Keratinocyte (primary cell): ENCODE measurements at regions not wholly inside any gene's neighbourhood (a gene's known extent, or its start where the extent isn't known, plus 50 kb on each side); places are given as distances from the start of the nearest gene placed in this dataset.

ENCODE experiments used
- DNase-seq: peaks from one replicate; pipeline ENCODE4 v3.0.0-alpha.2; 2011; ENCODE audit warnings: low read depth, missing footprints, low spot score
- FAIRE-seq: peaks from 2 replicates; lab custom pipeline; 2011; peaks lifted over from hg19 to GRCh38; lab: Jason Lieb, UNC
- H2AFZ ChIP-seq: 2 replicates; pipeline ENCODE4 v1.6.0; 2012; ENCODE audit warnings: low read length, control low read depth, inconsistent platforms; ENCODE audit not compliant: control insufficient read depth
- H3K27ac ChIP-seq: 2 replicates; pipeline ENCODE4 v1.5.1; 2011; ENCODE audit warnings: low read length; ENCODE audit not compliant: control insufficient read depth, insufficient read depth
- H3K27me3 ChIP-seq: 3 replicates; pipeline ENCODE4 v1.6.0; 2011; ENCODE audit warnings: low read length; ENCODE audit not compliant: control insufficient read depth, insufficient read depth; ENCODE audit errors: extremely low read depth
- H3K36me3 ChIP-seq, 2 experiments: 2 replicates in 1 of 2; 3 replicates in 1 of 2; pipeline ENCODE4 v1.5.1; 2011; ENCODE audit warnings: low read length in 2 of 2, mild to moderate bottlenecking in 1 of 2; ENCODE audit not compliant: control insufficient read depth in 2 of 2, insufficient read depth in 2 of 2; ENCODE audit errors: extremely low read depth in 1 of 2
- H3K4me1 ChIP-seq: 3 replicates; pipeline ENCODE4 v1.5.1; 2011; ENCODE audit warnings: low read length; ENCODE audit not compliant: control insufficient read depth, insufficient read depth; ENCODE audit errors: extremely low read depth
- H3K4me2 ChIP-seq: 3 replicates; pipeline ENCODE4 v1.6.0; 2011; ENCODE audit warnings: low read depth, low read length; ENCODE audit not compliant: control insufficient read depth, insufficient read depth; ENCODE audit errors: extremely low read depth
- H3K4me3 ChIP-seq, 3 experiments: fragments of 200-600 bp in 1 of 3; sonication (generic) in 1 of 3; 2 replicates in 2 of 3; 3 replicates in 1 of 3; pipeline ENCODE4 v1.5.1; 2011 to 2016; ENCODE audit warnings: low read length in 3 of 3, mild to moderate bottlenecking in 3 of 3, control low read depth in 2 of 3, inconsistent platforms in 1 of 3, low read depth in 1 of 3, mixed read lengths in 1 of 3, mixed run types in 1 of 3, moderate library complexity in 1 of 3; ENCODE audit not compliant: control insufficient read depth in 2 of 3, insufficient read depth in 2 of 3; ENCODE audit errors: extremely low read depth in 1 of 3
- H3K79me2 ChIP-seq: 2 replicates; pipeline ENCODE4 v1.6.0; 2012; ENCODE audit warnings: low read length; ENCODE audit not compliant: control insufficient read depth, insufficient read depth
- H3K9ac ChIP-seq: 3 replicates; pipeline ENCODE4 v1.6.0; 2011; ENCODE audit warnings: low read length; ENCODE audit not compliant: control insufficient read depth, insufficient read depth; ENCODE audit errors: extremely low read depth
- H3K9me1 ChIP-seq: 3 replicates; pipeline ENCODE4 v1.6.0; 2011; ENCODE audit warnings: low read length; ENCODE audit not compliant: control insufficient read depth, insufficient read depth; ENCODE audit errors: extremely low read depth
- H3K9me3 ChIP-seq: 2 replicates; pipeline ENCODE4 v1.5.1; 2012; ENCODE audit warnings: low read depth, low read length; ENCODE audit not compliant: control insufficient read depth
- H4K20me1 ChIP-seq: 3 replicates; pipeline ENCODE4 v1.6.0; 2011; ENCODE audit warnings: low read length; ENCODE audit not compliant: control insufficient read depth, insufficient read depth; ENCODE audit errors: extremely low read depth
- CTCF ChIP-seq, 3 experiments: IDR thresholded peaks in 1 of 3; conservative IDR thresholded peaks in 1 of 3; optimal IDR thresholded peaks in 1 of 3; 2 replicates in 2 of 3; 3 replicates in 1 of 3; pipeline versions ENCODE3 to v1.5.1; 2011; ENCODE audit warnings: low read length in 3 of 3, mild to moderate bottlenecking in 3 of 3, moderate library complexity in 2 of 3, control low read depth in 1 of 3, inconsistent platforms in 1 of 3; ENCODE audit not compliant: insufficient read depth in 2 of 3; ENCODE audit errors: extremely low read depth in 1 of 3
- EZH2 ChIP-seq: IDR thresholded peaks from one replicate; pipeline ENCODE4 v1.6.1; 2012; ENCODE audit warnings: inconsistent platforms, mild to moderate bottlenecking, low read length, moderate library complexity
- dilution Hi-C: fragments of 300-500 bp; cut with MboI; formaldehyde crosslinking; loops from one replicate; pipeline ENCODE4 v1.7.0; 2020; ENCODE audit warnings: low sequenced_read_pairs; ENCODE audit not compliant: extremely low pct_ligation_motif_present

GRCh38 chr13:73703606-73704005 lies 430.6 kb downstream of the KLF12 start:
- Histone ChIP-seq H2AFZ (no peak overlapping the region), H3K27ac (peak overlapping the region; percentile 98), H3K4me2 (no peak overlapping the region), H3K4me3 (no peak overlapping the region), H3K9me1 (no peaks in the 10 kb centered on the region), H3K79me2 (no peaks in the 10 kb centered on the region), H3K9me3 (no peaks in the 10 kb centered on the region), H3K36me3 (peaks cover 0 to 3% of the 10 kb centered on the region in 2 experiments), H4K20me1 (no peaks in the 10 kb centered on the region), H3K4me1 (peaks cover 22% of the 10 kb centered on the region), H3K27me3 (no peaks in the 10 kb centered on the region), H3K9ac (no peak overlapping the region)
- FAIRE-seq (peak; percentile 52), DNase-seq (no peak)
- dilution Hi-C loops = no loop called here
- no peak for TF ChIP-seq EZH2
- no peak for TF ChIP-seq CTCF (optimal IDR thresholded peaks at IDR 0.05 in 1 of 3, IDR thresholded peaks at IDR 0.05 in 1 of 3, conservative IDR thresholded peaks at IDR 0.05 in 1 of 3; ENCODE audit: extremely low read depth in 1 of 3, insufficient read depth in 2 of 3, low read length in 3 of 3)

DNA sequence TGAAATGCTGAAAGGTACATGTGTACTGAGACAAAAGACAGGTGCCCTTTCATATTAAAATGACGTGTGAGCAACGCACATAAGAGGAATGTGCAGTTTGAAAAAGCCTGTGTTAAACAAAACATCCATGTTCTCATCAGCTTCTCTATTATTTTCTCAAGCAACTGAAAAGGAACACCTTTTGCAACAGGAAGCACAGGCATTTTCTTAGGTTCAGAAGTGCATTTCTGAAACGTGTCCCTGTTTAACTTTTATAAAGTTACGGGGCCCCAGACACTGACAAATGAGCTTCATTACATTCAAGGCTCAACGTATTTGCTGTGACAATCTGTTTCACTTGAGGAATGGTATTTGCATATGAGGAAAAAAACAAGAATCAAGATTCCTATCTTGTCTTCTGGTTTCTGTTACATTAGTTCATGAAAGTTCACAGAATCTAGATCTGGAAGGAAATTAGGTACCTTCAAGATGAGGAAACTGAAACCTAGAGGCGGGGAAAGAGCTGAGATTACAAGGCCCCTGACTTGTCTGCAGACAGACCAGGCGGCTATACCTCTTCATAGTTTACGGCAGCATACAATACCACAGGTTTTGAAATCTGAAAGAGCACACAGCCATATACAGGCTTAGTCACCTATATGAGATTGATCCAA lies 431.7 kb downstream of the KLF12 start:
- Histone ChIP-seq H3K4me1 (peaks cover 22% of the 10 kb centered on the region), H3K79me2 (no peaks in the 10 kb centered on the region), H3K36me3 (peaks cover 0 to 3% of the 10 kb centered on the region in 2 experiments), H3K9ac (peak overlapping the region; percentile 81), H4K20me1 (no peaks in the 10 kb centered on the region), H3K27me3 (no peaks in the 10 kb centered on the region), H3K27ac (peak overlapping the region; percentile 98), H3K9me3 (no peaks in the 10 kb centered on the region), H3K4me2 (peak overlapping the region; percentile 87), H3K4me3 (peak overlapping the region in 2 of 3 experiments; percentile 51 to 57), H3K9me1 (no peaks in the 10 kb centered on the region), H2AFZ (peak overlapping the region; percentile 74)
- DNase-seq (no peak), FAIRE-seq (peak; percentile 86)
- dilution Hi-C loops = no loop called here
- TF ChIP-seq CTCF (optimal IDR thresholded peaks at IDR 0.05 in 1 of 3, IDR thresholded peaks at IDR 0.05 in 1 of 3, conservative IDR thresholded peaks at IDR 0.05 in 1 of 3; ENCODE audit: extremely low read depth in 1 of 3, insufficient read depth in 2 of 3, low read length in 3 of 3) (no peak), EZH2 (no peak)
